Body of pancreas (tissue), 4 donors: ENCODE measurements at regions not wholly inside any gene's neighbourhood (a gene's known extent, or its start where the extent isn't known, plus 50 kb on each side); places are given as distances from the start of the nearest gene placed in this dataset.

Experiments used
- CTCF ChIP-seq, 7 experiments: fragments of 450-650 bp in 4 of 7; fragments of 200-600 bp in 3 of 7; sonication (generic) in 3 of 7; IDR thresholded peaks; one replicate each; pipeline ENCODE4 v1.5.1; 2016 to 2019; ENCODE audit warnings: antibody characterized with exemption in 7 of 7
- POLR2A ChIP-seq, 3 donors: fragments of 450-650 bp; IDR thresholded peaks; one replicate each; pipeline ENCODE4 v1.6.1; 2016; ENCODE audit warnings: antibody characterized with exemption in 3 of 3, mild to moderate bottlenecking in 2 of 3

GRCh38 chr1:30101487-30102227 lies 621.7 kb downstream of the MATN1 start:
- TF ChIP-seq CTCF (IDR thresholded peaks at IDR 0.05) (no peak), POLR2A (IDR thresholded peaks at IDR 0.05) (no peak)
